NB4 (cell line): ENCODE measurements at regions not wholly inside any gene's neighbourhood (a gene's known extent, or its start where the extent isn't known, plus 50 kb on each side); places are given as distances from the start of the nearest gene placed in this dataset.

Source experiments
- DNase-seq: peaks from one replicate; pipeline ENCODE4 v3.0.0; 2010; ENCODE audit warnings: low read depth
- H3K4me3 ChIP-seq: one replicate; pipeline ENCODE4 v1.5.1; 2011; ENCODE audit warnings: mild to moderate bottlenecking, low read depth, low read length, moderate library complexity
- CTCF ChIP-seq: IDR thresholded peaks from one replicate; pipeline ENCODE4 v1.5.1; 2012; ENCODE audit warnings: low read depth, low read length
- MAX ChIP-seq: IDR thresholded peaks from 2 replicates; pipeline ENCODE4 v1.6.1; 2011; ENCODE audit warnings: low read depth, low read length
- MYC ChIP-seq: IDR thresholded peaks from 2 replicates; pipeline ENCODE4 v1.6.1; 2011; ENCODE audit warnings: low read depth, low read length
- POLR2A ChIP-seq: IDR thresholded peaks from 2 replicates; pipeline ENCODE4 v1.6.1; 2011; ENCODE audit warnings: mild to moderate bottlenecking; ENCODE audit not compliant: insufficient read length; ENCODE audit errors: extremely low read depth

GRCh38 chr14:101065696-101066694, 162.5 kb upstream of the RTL1 start:
- no peak overlapping the region for H3K4me3 ChIP-seq
- no peak for DNase-seq
- TF ChIP-seq POLR2A (no peak), MAX (no peak), MYC (no peak), CTCF (no peak)

- no peak for DNase-seq
- TF ChIP-seq MYC (no peak), POLR2A (no peak), CTCF (no peak), MAX (no peak)
- no peak overlapping the region for H3K4me3 ChIP-seq
Observed at GRCh38 chr14:101066826-101067510, 163.4 kb upstream of the RTL1 start.

- TF ChIP-seq MYC (no peak), POLR2A (no peak), MAX (no peak)
- DNase-seq = peak; percentile 20
- H3K4me3 ChIP-seq = no peak overlapping the region
Observed at GRCh38 chr14:101068313-101069227, 165.0 kb upstream of the RTL1 start.

- TF ChIP-seq MAX (no peak), POLR2A (no peak), MYC (no peak), CTCF (no peak)
- no peak for DNase-seq
- no peak overlapping the region for H3K4me3 ChIP-seq
Observed at GRCh38 chr14:101069228-101069549, 165.7 kb upstream of the RTL1 start.

GRCh38 chr14:101069666-101070362, 166.3 kb upstream of the RTL1 start:
- DNase-seq = no peak
- TF ChIP-seq POLR2A = no peak
- TF ChIP-seq MAX = no peak
- TF ChIP-seq MYC = no peak
- TF ChIP-seq CTCF = no peak
- no peak overlapping the region for H3K4me3 ChIP-seq
